GM12878 (cell line): ENCODE measurements at regions not wholly inside any gene's neighbourhood (a gene's known extent, or its start where the extent isn't known, plus 50 kb on each side); places are given as distances from the start of the nearest gene placed in this dataset.

Source experiments
- ATAC-seq: fragments of 200-7000 bp; cut with Tn5 transposase; 3 replicates; pipeline ENCODE4 v1.9.1; 2020; ENCODE audit warnings: mild to moderate bottlenecking, moderate library complexity
- BruUV-seq: library from RNA; stranded (reverse); fragments of 400-500 nt; replicated peaks from 2 replicates; lab custom pipeline; 2021; lab: Mats Ljungman, UMichigan
- CTCF ChIA-PET: fragments of 300-600 bp; sonication (Branson Sonifier 250); formaldehyde crosslinking; extraction: SDS; loops from one replicate; lab custom pipeline; 2021; ENCODE audit warnings: inconsistent platforms; lab: Yijun Ruan, JAX
- POLR2A ChIA-PET: fragments of 350-600 bp; formaldehyde crosslinking; extraction: SDS; loops from one replicate; lab custom pipeline; 2021; ENCODE audit warnings: inconsistent platforms; lab: Charles Lee
- RAD21 ChIA-PET: fragments of 300-600 bp; sonication (Branson Sonifier 250); formaldehyde crosslinking; loops from one replicate; lab custom pipeline; 2023; ENCODE audit warnings: antibody characterized with exemption; ENCODE audit not compliant: unreplicated experiment; lab: Charles Lee
- SMC1A ChIA-PET: fragments of 300-600 bp; sonication (Branson Sonifier 250); formaldehyde crosslinking; loops from one replicate; lab custom pipeline; 2023; ENCODE audit not compliant: unreplicated experiment, uncharacterized antibody; lab: Charles Lee
- DNase-seq: peaks from one replicate; pipeline ENCODE4 v3.0.0-alpha.2; 2011; ENCODE audit warnings: low read depth, low spot score
- FAIRE-seq: peaks from 3 replicates; lab custom pipeline; 2011; peaks lifted over from hg19 to GRCh38; lab: Jason Lieb, UNC
- H2AFZ ChIP-seq: 2 replicates; pipeline ENCODE4 v1.6.0; 2011; ENCODE audit warnings: low read depth, low read length, control low read depth; ENCODE audit not compliant: control insufficient read depth
- H3K27ac ChIP-seq: 2 replicates; pipeline ENCODE4 v1.5.1; 2011; ENCODE audit warnings: control low read depth; ENCODE audit not compliant: control insufficient read depth, insufficient read depth
- H3K27me3 ChIP-seq, 2 experiments: replicated peaks in 1 of 2; 2 replicates each; pipeline versions ENCODE4 v1.6.0 to v1.6.1; 2011; ENCODE audit warnings: low read length in 1 of 2; ENCODE audit not compliant: control insufficient read depth in 2 of 2, insufficient read depth in 2 of 2
- H3K36me3 ChIP-seq, 2 experiments: 2 replicates each; pipeline ENCODE4 v1.5.1; 2011; ENCODE audit warnings: low read length in 1 of 2; ENCODE audit not compliant: control insufficient read depth in 2 of 2, insufficient read depth in 2 of 2
- H3K4me1 ChIP-seq: 2 replicates; pipeline ENCODE4 v1.6.1; 2011; ENCODE audit warnings: mild to moderate bottlenecking, low read length, moderate library complexity, mixed read lengths; ENCODE audit not compliant: control insufficient read depth, insufficient read depth
- H3K4me2 ChIP-seq: 2 replicates; pipeline ENCODE4 v1.6.0; 2011; ENCODE audit warnings: control low read depth; ENCODE audit not compliant: control insufficient read depth, insufficient read depth
- H3K4me3 ChIP-seq: fragments of 200-600 bp; sonication (generic); 2 replicates; pipeline ENCODE4 v1.5.1; 2016
- H3K79me2 ChIP-seq: 2 replicates; pipeline ENCODE4 v1.6.0; 2011; ENCODE audit warnings: low read length; ENCODE audit not compliant: control insufficient read depth, insufficient read depth
- H3K9ac ChIP-seq: 2 replicates; pipeline ENCODE4 v1.8.0; 2011; ENCODE audit warnings: low read length, control low read depth, mixed read lengths; ENCODE audit not compliant: control insufficient read depth, insufficient read depth
- H3K9me3 ChIP-seq: replicated peaks from 3 replicates; pipeline ENCODE4 v1.5.1; 2011; ENCODE audit warnings: mild to moderate bottlenecking, low read length; ENCODE audit not compliant: control insufficient read depth, insufficient read depth
- H4K20me1 ChIP-seq: 2 replicates; pipeline ENCODE4 v1.6.0; 2011; ENCODE audit not compliant: control insufficient read depth, insufficient read depth
- BCL11A ChIP-seq: IDR thresholded peaks from 2 replicates; pipeline ENCODE4 v1.6.1; 2011; ENCODE audit warnings: low read depth, low read length
- CHD2 ChIP-seq: IDR thresholded peaks from 2 replicates; pipeline ENCODE4 v1.6.1; 2011; ENCODE audit warnings: low read depth, low read length, improper control_type of control experiment, borderline replicate concordance
- MXI1 ChIP-seq: fragments of 150-350 bp; IDR thresholded peaks from 2 replicates; pipeline ENCODE4 v1.6.1; 2011; ENCODE audit warnings: low read depth, mild to moderate bottlenecking, inconsistent platforms, low read length, improper control_type of control experiment
- PRDM15 ChIP-seq: fragments of 450-650 bp; formaldehyde crosslinking; IDR thresholded peaks from 2 replicates; pipeline ENCODE4 v1.4.0; 2020; ENCODE audit warnings: mild to moderate bottlenecking, moderate library complexity
- REST ChIP-seq: IDR thresholded peaks from 2 replicates; pipeline ENCODE4 v1.6.1; 2012; ENCODE audit warnings: mild to moderate bottlenecking, low read depth, low read length
- RUNX3 ChIP-seq: IDR thresholded peaks from 2 replicates; pipeline ENCODE4 v1.6.1; 2012; ENCODE audit warnings: low read length, inconsistent platforms
- ZBTB4 ChIP-seq: fragments of 450-650 bp; formaldehyde crosslinking; IDR thresholded peaks from 2 replicates; pipeline ENCODE4 v1.4.0; 2022; ENCODE audit warnings: mild to moderate bottlenecking, moderate library complexity
- ZNF207 ChIP-seq: fragments of 450-650 bp; IDR thresholded peaks from 2 replicates; pipeline ENCODE4 v1.6.1; 2014; ENCODE audit warnings: antibody characterized with exemption, mild to moderate bottlenecking, borderline replicate concordance
- ZNF622 ChIP-seq: fragments of 450-650 bp; IDR thresholded peaks from 2 replicates; pipeline ENCODE4 v1.6.1; 2017; ENCODE audit warnings: mild to moderate bottlenecking, inconsistent platforms
- ZZZ3 ChIP-seq: IDR thresholded peaks from 2 replicates; pipeline ENCODE4 v1.6.1; 2011; ENCODE audit warnings: low read depth; ENCODE audit not compliant: control insufficient read depth, insufficient read length
- WGBS: methylation state at CpG from one replicate; pipeline ENCODE4 v1.1.6; 2016; ENCODE audit warnings: low lambda C conversion rate; ENCODE audit not compliant: insufficient replicate concordance, insufficient coverage; ENCODE audit errors: missing lambda C conversion rate; 5-methylcytosine and 5-hydroxymethylcytosine counted together
- in situ Hi-C: fragments of 300-500 bp; cut with MboI; formaldehyde crosslinking; loops from 9 replicates; pipeline ENCODE4 v1.14.3; 2018; ENCODE audit warnings: mixed read lengths
- intact Hi-C: fragments of 100-400 bp; cut with micrococcal nuclease; formaldehyde crosslinking; loops from one replicate; pipeline ENCODE4 v1.14.2; 2022; ENCODE audit not compliant: unreplicated experiment

GRCh38 chr5:173743641-173744343 is 127.3 kb upstream of the BOD1 start:
- DNase-seq (peak; percentile 73), ATAC-seq (peak; percentile 56), FAIRE-seq (peak; percentile 64)
- H3K9me3 ChIP-seq = no peaks in the 10 kb centered on the region
- POLR2A ChIA-PET = interaction anchor here (0.7 to 2.1 kb wide), 8 partner anchors 43 to 170 kb away, joined by 3 to 6 read pairs (median 4); no protein-coding TSS in a partner anchor
- BruUV-seq = TSS peak; percentile 79
- peak overlapping the region; percentile 61 for H3K4me2 ChIP-seq
- CTCF ChIA-PET = interaction anchor here (1.0 to 4.2 kb wide), 6 partner anchors 42 to 178 kb away, joined by 3 to 29 read pairs (median 4); no protein-coding TSS in a partner anchor
- H4K20me1 ChIP-seq = no peaks in the 10 kb centered on the region
- no peaks in the 10 kb centered on the region for H3K27me3 ChIP-seq
- SMC1A ChIA-PET = interaction anchor here (0.6 to 5.8 kb wide), 17 partner anchors 9 to 168 kb away, joined by 3 to 60 read pairs (median 5); no protein-coding TSS in a partner anchor
- H3K27ac ChIP-seq = peak overlapping the region; percentile 95
- intact Hi-C loops = loop anchor here (2.0 kb wide), 5 partner anchors 43 to 145 kb away; partner anchors contain the start of gene CPEB4
- peaks cover 54% of the 10 kb centered on the region for H3K4me1 ChIP-seq
- WGBS = 19% methylated on average over 9 of the region's 9 CpGs
- H3K4me3 ChIP-seq = no peak overlapping the region; the same call in 1 of the 2 replicates
- H3K9ac ChIP-seq = peak overlapping the region; percentile 68
- H2AFZ ChIP-seq = peak overlapping the region; percentile 74
- in situ Hi-C loops = loop anchor here (5.0 kb wide), 1 partner anchor 79 kb away; no protein-coding TSS in a partner anchor
- RAD21 ChIA-PET = interaction anchor here (0.7 to 5.8 kb wide), 10 partner anchors 9 to 181 kb away, joined by 3 to 45 read pairs (median 6); no protein-coding TSS in a partner anchor
- no peaks in the 10 kb centered on the region for H3K36me3 ChIP-seq
- no peaks in the 10 kb centered on the region for H3K79me2 ChIP-seq
- TF ChIP-seq CHD2 (no peak), ZZZ3 (no peak), ZNF622 (no peak), ZNF207 (no peak), ZBTB4 (0 out of 2 replicates have a peak, but pooled peaks have one; percentile 8), PRDM15 (CRISPR knock-in tag) (no peak), RUNX3 (peak; percentile 53), BCL11A (no peak), REST (no peak), MXI1 (peak; percentile 63; the same call in 1 of the 2 replicates)
